ENCODE measurements at regions not wholly inside any gene's neighbourhood (a gene's known extent, or its start where the extent isn't known, plus 50 kb on each side); places are given as distances from the start of the nearest gene placed in this dataset.

GRCh38 chr5:43837996-43838395 is 235.0 kb downstream of the NNT start (continued):
- no peak for TF ChIP-seq ZNF407 (IDR thresholded peaks at IDR 0.05; ENCODE audit: low read depth)

GRCh38 chr5:43837091-43837490 is 234.1 kb downstream of the NNT start:
- H3K9me3 ChIP-seq (replicated peaks; ENCODE audit: control insufficient read depth, insufficient read depth, low read depth, low read length), result 0 out of 2 replicates have a peak, but pooled peaks cover 2% of the 10 kb centered on the region
- DNase-seq (ENCODE audit: extremely low read depth in 1 of 4, low spot score in 3 of 4) (no peak), FAIRE-seq (no peak), ATAC-seq (no peak)
- no peak overlapping the region for H3K27ac ChIP-seq (ENCODE audit: extremely low read depth, low read depth, low read length)
- ChIA-PET POLR2A (no interaction called here), CTCF (ENCODE audit: low intra/inter-chr PET ratio) (no interaction called here)
- H3K9me1 ChIP-seq (ENCODE audit: control insufficient read depth, insufficient read depth, low read length), result no peaks in the 10 kb centered on the region
- intact Hi-C loops (cut with micrococcal nuclease), result no loop called here
- H3K4me1 ChIP-seq (replicated peaks in 1 of 2; ENCODE audit: control insufficient read depth in 2 of 2, insufficient read depth in 2 of 2, low read length in 2 of 2), result no peaks in the 10 kb centered on the region
- no peak overlapping the region for H3K9ac ChIP-seq (ENCODE audit: insufficient read depth in 1 of 2, low read depth in 2 of 2, low read length in 2 of 2)
- H3K4me3 ChIP-seq, result no peak overlapping the region
- no peak overlapping the region for H2AFZ ChIP-seq (ENCODE audit: low read depth, low read length)
- H3K4me2 ChIP-seq (ENCODE audit: insufficient read depth, low read length), result no peak overlapping the region
- H3K36me3 ChIP-seq (ENCODE audit: control insufficient read depth, insufficient read depth, low read length), result no peaks in the 10 kb centered on the region
- 0% methylated on average over 2 of the region's 2 CpGs for WGBS (ENCODE audit: insufficient coverage, low coverage, missing lambda C conversion rate)
- no peaks in the 10 kb centered on the region for H3K79me2 ChIP-seq (ENCODE audit: control insufficient read depth, insufficient read depth, low read length)
- in situ Hi-C loops (cut with MboI), result no loop called here
- no TSS peak for BruUV-seq (replicated peaks)
- no peaks in the 10 kb centered on the region for H4K20me1 ChIP-seq (replicated peaks; ENCODE audit: control insufficient read depth, insufficient read depth, low read length)
- TF ChIP-seq TGIF2 (CRISPR knock-in tag; IDR thresholded peaks at IDR 0.05), result no peak
- no peak for TF ChIP-seq MNT (conservative IDR thresholded peaks at IDR 0.05)
- TF ChIP-seq PREB (CRISPR knock-in tag; IDR thresholded peaks at IDR 0.05), result no peak
- no peak for TF ChIP-seq TSC22D4 (tag; IDR thresholded peaks at IDR 0.05)
- no peak for TF ChIP-seq IRF1 (CRISPR knock-in tag; IDR thresholded peaks at IDR 0.05; ENCODE audit: borderline replicate concordance)
- TF ChIP-seq SPI1 (IDR thresholded peaks at IDR 0.05; ENCODE audit: borderline replicate concordance, low read depth, low read length), result no peak
- no peak for TF ChIP-seq RFX1 (IDR thresholded peaks at IDR 0.05)
- no peak for TF ChIP-seq SNRNP70 (optimal IDR thresholded peaks at IDR 0.05; ENCODE audit: low read depth, low read length)
- no peak for TF ChIP-seq MAX (CRISPR knock-in tag; IDR thresholded peaks at IDR 0.05)
- H3K27me3 ChIP-seq (ENCODE audit: control insufficient read depth in 2 of 2, insufficient read depth in 2 of 2, low read length in 2 of 2), result no peaks in the 10 kb centered on the region
